Fibroblast of mammary gland (primary cell): ENCODE measurements at regions not wholly inside any gene's neighbourhood (a gene's known extent, or its start where the extent isn't known, plus 50 kb on each side); places are given as distances from the start of the nearest gene placed in this dataset.
"Not testable (repeated sequence)": the region's sequence is repeated elsewhere in the genome, so short reads cannot be mapped to it uniquely, and the experiment has no call there.

Source experiments
- DNase-seq: peaks from one replicate; pipeline ENCODE4 v3.0.0-alpha.2; 2010; ENCODE audit warnings: low read depth
- H3K4me3 ChIP-seq: 2 replicates; pipeline ENCODE4 v1.5.1; 2011; ENCODE audit warnings: low read depth, mild to moderate bottlenecking, low read length, moderate library complexity; ENCODE audit not compliant: control insufficient read depth
- TF ChIP-seq, protein P1 (sequence below): conservative IDR thresholded peaks from 2 replicates; pipeline ENCODE4 v1.5.1; 2011; ENCODE audit warnings: low read depth, low read length, inconsistent platforms; ENCODE audit not compliant: control insufficient read depth, insufficient read depth

DNA sequence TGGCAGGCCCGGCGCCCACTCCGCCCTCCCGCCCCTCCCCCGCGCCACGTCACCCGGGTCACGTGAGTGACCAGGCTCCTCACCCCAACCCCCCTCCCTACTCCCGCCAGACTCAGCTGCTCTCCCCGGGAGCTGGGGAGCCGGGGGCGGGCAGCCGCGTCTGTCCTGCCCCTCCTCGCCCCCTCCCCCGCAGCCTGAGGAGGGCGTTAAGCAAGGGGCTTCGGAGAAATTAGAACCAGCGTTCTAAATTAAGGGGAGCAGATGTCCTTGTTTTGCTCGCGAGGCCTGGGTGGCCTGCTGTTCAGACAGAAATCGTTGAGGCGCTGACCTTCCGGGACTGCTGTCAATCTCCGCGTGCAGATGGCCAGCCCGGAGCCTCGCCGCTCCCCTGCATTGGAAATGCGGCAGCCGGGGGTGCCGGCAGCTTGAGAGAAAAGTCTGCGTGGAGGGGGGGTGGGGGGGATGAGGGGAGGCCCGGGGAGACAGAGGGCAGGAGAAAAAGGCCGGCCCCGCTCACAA is 102.2 kb upstream of the ZNF438 start:
- TF ChIP-seq, protein P1, sequence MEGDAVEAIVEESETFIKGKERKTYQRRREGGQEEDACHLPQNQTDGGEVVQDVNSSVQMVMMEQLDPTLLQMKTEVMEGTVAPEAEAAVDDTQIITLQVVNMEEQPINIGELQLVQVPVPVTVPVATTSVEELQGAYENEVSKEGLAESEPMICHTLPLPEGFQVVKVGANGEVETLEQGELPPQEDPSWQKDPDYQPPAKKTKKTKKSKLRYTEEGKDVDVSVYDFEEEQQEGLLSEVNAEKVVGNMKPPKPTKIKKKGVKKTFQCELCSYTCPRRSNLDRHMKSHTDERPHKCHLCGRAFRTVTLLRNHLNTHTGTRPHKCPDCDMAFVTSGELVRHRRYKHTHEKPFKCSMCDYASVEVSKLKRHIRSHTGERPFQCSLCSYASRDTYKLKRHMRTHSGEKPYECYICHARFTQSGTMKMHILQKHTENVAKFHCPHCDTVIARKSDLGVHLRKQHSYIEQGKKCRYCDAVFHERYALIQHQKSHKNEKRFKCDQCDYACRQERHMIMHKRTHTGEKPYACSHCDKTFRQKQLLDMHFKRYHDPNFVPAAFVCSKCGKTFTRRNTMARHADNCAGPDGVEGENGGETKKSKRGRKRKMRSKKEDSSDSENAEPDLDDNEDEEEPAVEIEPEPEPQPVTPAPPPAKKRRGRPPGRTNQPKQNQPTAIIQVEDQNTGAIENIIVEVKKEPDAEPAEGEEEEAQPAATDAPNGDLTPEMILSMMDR = no peak
- peak; percentile 56 for DNase-seq
- no peak overlapping the region for H3K4me3 ChIP-seq

DNA sequence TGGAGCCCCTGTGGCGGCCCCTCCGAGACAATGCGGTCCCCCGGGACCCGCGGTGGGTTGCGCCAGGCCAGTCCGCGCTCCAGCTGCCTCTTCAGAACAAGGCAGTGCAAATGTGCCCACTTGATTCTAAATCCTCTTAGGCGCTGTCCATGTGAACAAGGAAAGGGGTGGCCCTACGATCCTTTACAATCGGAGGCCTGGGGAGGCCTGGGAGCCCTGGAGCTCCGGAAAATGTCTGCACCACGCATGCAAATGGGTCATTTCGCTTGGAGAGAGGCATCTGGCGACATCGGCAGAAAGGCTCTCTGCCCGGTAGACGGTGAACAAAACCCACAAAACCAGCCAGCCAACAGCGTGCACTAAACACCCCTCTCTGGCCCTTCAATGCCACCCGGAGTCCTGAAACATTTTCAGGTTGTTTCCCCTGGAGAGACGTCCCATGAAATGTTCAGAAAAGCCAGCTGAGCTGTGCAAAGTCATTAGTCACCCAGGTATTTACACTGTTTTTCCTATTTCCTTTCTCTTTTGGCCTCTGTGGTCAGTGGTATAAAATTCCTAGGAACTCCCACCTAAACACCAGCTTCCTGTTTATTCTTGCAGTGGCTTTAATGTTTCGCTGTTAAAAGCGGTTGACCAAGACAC is 102.8 kb upstream of the ZNF438 start:
- peak; percentile 56 for DNase-seq
- TF ChIP-seq, protein P1 = no peak
- H3K4me3 ChIP-seq = no peak overlapping the region

DNA sequence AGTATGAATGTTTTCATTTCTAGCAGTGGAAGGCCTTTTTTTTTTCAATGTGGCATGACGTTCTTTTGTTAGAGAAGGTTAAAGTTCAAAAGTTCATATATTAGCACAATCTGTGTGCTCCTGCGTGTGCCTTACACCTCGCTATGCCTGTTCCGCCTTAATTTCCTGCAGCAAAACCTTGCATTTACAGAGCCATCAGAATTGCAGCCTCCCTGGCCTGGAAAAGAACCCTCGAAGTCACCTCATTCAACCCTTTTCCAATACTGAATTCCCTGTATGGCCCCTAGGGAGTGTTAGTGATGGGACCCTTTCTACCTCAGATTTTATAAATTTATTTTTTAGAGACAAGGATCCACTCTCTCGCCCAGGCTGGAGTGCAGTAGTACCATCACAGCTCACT is 103.5 kb upstream of the ZNF438 start:
- no peak for DNase-seq
- no peak overlapping the region for H3K4me3 ChIP-seq
- TF ChIP-seq, protein P1 = no peak

DNA sequence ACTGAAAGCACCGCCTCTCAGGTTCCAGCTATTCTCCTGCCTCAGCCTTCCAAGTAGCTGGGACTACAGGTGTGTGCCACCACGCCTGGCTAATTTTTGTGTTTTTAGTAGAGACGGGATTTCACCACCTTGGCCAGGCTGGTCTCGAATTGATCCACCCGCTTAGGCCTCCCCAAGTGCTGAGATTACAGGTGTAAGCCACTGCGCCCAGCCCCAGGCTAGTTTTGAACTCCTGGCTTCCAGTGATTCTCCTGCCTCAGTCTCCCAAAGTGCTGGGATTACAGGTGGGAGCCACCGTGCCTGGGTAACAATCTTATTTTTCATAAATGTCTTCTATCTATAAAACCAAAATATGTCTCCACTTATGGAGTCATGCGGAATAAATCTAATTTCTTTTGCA is 104.1 kb upstream of the ZNF438 start:
- not testable (repeated sequence) for DNase-seq, H3K4me3 ChIP-seq

DNA sequence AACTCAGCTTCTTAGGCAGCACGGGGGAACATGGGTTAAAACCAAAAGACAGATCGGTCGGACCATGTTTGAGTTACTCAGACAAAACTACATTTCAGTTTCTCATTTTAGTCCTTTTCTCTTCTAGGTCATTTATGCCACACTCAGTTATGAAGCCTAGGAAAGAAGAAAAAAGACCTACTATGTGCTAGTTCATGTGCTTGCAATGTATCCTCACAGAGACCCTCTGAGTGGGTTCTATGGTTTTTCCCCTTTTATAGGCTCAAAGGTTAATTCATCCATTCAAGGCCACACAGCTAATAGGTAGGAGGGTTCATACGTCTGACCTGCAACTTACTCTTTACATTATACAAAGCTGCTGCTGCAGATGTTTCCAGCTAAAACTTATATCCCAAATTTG is 104.7 kb upstream of the ZNF438 start:
- TF ChIP-seq, protein P1 = no peak
- no peak overlapping the region for H3K4me3 ChIP-seq
- DNase-seq = no peak

DNA sequence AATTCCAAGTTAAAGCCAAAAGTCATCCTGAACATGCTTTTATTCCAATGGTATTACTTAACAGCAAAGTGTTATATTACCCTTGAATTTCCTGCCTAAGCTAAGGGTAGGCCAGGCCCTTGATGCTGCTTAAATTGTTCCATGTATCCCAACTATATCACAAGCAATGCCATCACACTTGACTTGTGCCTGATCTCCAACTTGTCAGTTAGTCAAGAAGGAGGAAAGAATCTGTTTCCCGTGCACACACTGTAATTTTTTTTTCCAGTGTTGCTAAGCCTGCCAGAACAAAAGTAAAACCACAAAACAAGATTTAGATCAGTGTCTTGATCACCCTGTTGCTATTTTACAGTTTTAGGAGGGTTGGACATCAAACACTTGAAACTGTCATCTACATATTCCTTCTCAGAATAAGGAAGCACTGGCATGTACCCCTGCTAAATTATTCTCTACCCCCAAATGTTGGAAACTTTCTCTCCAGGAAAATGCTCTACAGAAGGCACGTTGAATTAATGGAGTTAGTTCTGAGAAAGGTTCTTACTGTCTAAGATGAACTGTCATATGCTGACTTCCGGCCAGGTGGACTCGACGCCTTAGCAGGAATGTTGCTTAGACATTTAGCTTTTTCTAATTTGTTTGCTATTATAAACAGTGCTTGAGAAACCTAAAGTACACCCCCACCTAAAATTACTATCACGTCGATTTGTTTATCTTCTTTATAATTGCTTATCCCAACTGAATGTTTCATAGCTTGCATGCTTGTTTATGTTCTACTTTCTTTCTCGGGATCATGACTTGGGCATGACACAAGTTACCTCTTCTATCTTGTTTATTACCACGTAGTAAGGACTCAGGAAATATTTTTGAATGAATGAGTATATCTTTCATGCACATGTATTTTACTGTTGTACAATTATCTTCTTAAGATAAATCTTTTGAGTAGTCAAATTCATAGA is 105.5 kb upstream of the ZNF438 start:
- TF ChIP-seq, protein P1 = no peak
- DNase-seq = peak; percentile 33
- H3K4me3 ChIP-seq = no peak overlapping the region

DNA sequence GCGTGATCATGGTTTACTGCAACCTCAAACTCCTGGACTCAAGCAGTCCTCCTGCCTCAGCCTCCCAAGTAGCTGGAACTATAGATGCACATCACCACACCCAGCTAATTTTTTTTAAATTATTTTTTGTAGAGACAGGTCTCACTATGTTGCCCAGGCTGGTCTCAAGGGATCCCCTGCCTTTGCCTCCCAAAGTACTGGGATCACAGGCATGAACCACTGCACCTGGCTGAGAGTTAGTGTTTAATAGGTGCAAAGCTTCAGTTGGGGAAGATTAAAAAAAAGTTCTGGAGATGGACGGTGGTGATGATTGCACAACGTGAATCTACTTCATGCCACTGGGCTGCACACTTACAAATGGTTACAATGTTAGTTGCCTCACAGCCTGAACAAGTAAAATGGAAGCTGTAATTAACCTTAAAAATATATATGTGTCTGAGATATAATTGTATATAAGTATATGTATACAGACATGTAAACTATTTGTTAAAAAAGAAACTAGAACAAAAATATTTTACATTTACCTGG is 106.4 kb upstream of the ZNF438 start:
- no peak overlapping the region for H3K4me3 ChIP-seq
- DNase-seq = no peak
- TF ChIP-seq, protein P1 = no peak
